Inflammatory macrophage (primary cell): ENCODE measurements at regions not wholly inside any gene's neighbourhood (a gene's known extent, or its start where the extent isn't known, plus 50 kb on each side); places are given as distances from the start of the nearest gene placed in this dataset.
"Not testable (repeated sequence)": the region's sequence is repeated elsewhere in the genome, so short reads cannot be mapped to it uniquely, and the experiment has no call there.

Source experiments
- DNase-seq, 2 donors: peaks; one replicate each; pipeline ENCODE4 v3.0.0-alpha.2; 2020 to 2022

GRCh38 chr1:119254067-119254720, 113.7 kb upstream of the WARS2 start:
- no peak for DNase-seq

- not testable (repeated sequence) for DNase-seq
These were observed 112.5 kb upstream of the HAO2 start for GRCh38 chr1:119256089-119256488.

- no peak for DNase-seq
These were observed 108.1 kb upstream of the HAO2 start for GRCh38 chr1:119260506-119260905.

- peak in 1 of 2 donors; percentile 6 for DNase-seq
These were observed 102.2 kb upstream of the HAO2 start for GRCh38 chr1:119266386-119266785.

- DNase-seq, result no peak
These were observed 101.7 kb upstream of the HAO2 start for GRCh38 chr1:119266858-119267257.

GRCh38 chr1:119267288-119267687, 101.3 kb upstream of the HAO2 start:
- not testable (repeated sequence) for DNase-seq

GRCh38 chr1:119268879-119269278, 99.7 kb upstream of the HAO2 start:
- DNase-seq, result no peak

GRCh38 chr1:119275145-119276134, 93.1 kb upstream of the HAO2 start:
- peak; percentile 29 to 56 for DNase-seq

GRCh38 chr1:119276558-119276957, 92.0 kb upstream of the HAO2 start:
- no peak for DNase-seq

GRCh38 chr1:119279456-119280381, 88.9 kb upstream of the HAO2 start:
- DNase-seq, result no peak

GRCh38 chr1:119285482-119285881, 83.1 kb upstream of the HAO2 start:
- no peak for DNase-seq

GRCh38 chr1:119286587-119287181, 81.9 kb upstream of the HAO2 start:
- DNase-seq, result peak in 1 of 2 donors; percentile 27

GRCh38 chr1:119288751-119289150, 79.8 kb upstream of the HAO2 start:
- DNase-seq, result no peak

GRCh38 chr1:119290297-119290696, 78.3 kb upstream of the HAO2 start:
- DNase-seq, result no peak

- DNase-seq, result no peak
These were observed 76.9 kb upstream of the HAO2 start for GRCh38 chr1:119291611-119292206.

GRCh38 chr1:119293797-119294196, 74.8 kb upstream of the HAO2 start:
- DNase-seq, result no peak

- DNase-seq, result no peak
These were observed 74.4 kb upstream of the HAO2 start for GRCh38 chr1:119294199-119294598.

- no peak for DNase-seq
These were observed 73.9 kb upstream of the HAO2 start for GRCh38 chr1:119294722-119295121.

- DNase-seq, result no peak
These were observed 69.8 kb upstream of the HAO2 start for GRCh38 chr1:119298687-119299303.

GRCh38 chr1:119302011-119302410, 66.6 kb upstream of the HAO2 start:
- DNase-seq, result no peak

- peak; percentile 49 to 60 for DNase-seq
These were observed 60.4 kb upstream of the HAO2 start for GRCh38 chr1:119308130-119308700.
